Bronchial epithelial cell (primary cell): ENCODE measurements at regions not wholly inside any gene's neighbourhood (a gene's known extent, or its start where the extent isn't known, plus 50 kb on each side); places are given as distances from the start of the nearest gene placed in this dataset.

ENCODE experiments used
- DNase-seq: peaks from one replicate; pipeline ENCODE4 v3.0.0-alpha.2; 2010; ENCODE audit warnings: low read depth
- FAIRE-seq: peaks from 2 replicates; lab custom pipeline; 2011; peaks lifted over from hg19 to GRCh38; lab: Jason Lieb, UNC
- H3K27me3 ChIP-seq: 2 replicates; pipeline ENCODE4 v1.5.1; 2011; ENCODE audit warnings: low read length; ENCODE audit not compliant: control insufficient read depth, insufficient read depth
- H3K36me3 ChIP-seq: 2 replicates; pipeline ENCODE4 v1.5.1; 2011; ENCODE audit warnings: low read length; ENCODE audit not compliant: control insufficient read depth, insufficient read depth
- H3K4me3 ChIP-seq: 2 replicates; pipeline ENCODE4 v1.5.1; 2011; ENCODE audit warnings: mild to moderate bottlenecking, low read depth, low read length, control low read depth
- CTCF ChIP-seq: IDR thresholded peaks from 2 replicates; pipeline ENCODE4 v1.5.1; 2011; ENCODE audit warnings: mild to moderate bottlenecking, moderate library complexity, low read length, control low read depth, inconsistent platforms; ENCODE audit not compliant: insufficient read depth, severe bottlenecking

- FAIRE-seq (no peak), DNase-seq (peak; percentile 42)
- no peak overlapping the region for H3K4me3 ChIP-seq
- H3K36me3 ChIP-seq = no peaks in the 10 kb centered on the region
- no peaks in the 10 kb centered on the region for H3K27me3 ChIP-seq
- TF ChIP-seq CTCF = peak; percentile 64
Measured at GRCh38 chr21:16942703-16943102, 570.1 kb upstream of the CXADR start.

- no peak for TF ChIP-seq CTCF
- no peak for DNase-seq
- H3K4me3 ChIP-seq = no peak overlapping the region
- no peaks in the 10 kb centered on the region for H3K36me3 ChIP-seq
- no peak for FAIRE-seq
- H3K27me3 ChIP-seq = no peaks in the 10 kb centered on the region
Measured at GRCh38 chr21:16943231-16943630, 569.6 kb upstream of the CXADR start.

DNA sequence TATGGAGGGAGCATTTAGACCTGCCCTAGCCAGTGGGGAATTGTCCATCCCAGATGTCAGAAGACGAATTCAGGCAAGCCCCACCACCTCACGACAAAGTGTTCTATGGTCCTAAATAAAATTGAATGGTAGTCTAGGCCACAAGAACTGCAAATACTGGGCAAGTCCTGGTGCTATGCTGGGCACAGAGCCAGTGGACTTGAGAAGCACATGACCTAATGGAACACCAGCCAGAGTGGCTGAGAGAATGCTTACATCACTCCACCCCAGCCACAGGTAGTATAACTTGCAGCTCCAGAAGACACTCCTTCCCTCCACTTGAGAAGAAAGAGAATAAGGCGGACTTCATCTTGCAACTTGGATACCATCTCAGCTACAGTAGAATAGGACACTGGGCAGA lies 567.3 kb upstream of the CXADR start:
- TF ChIP-seq CTCF = no peak
- Histone ChIP-seq H3K36me3 (no peaks in the 10 kb centered on the region), H3K27me3 (no peaks in the 10 kb centered on the region), H3K4me3 (no peak overlapping the region)
- FAIRE-seq (peak; percentile 64), DNase-seq (peak; percentile 11)

GRCh38 chr21:16956824-16957223 lies 556.0 kb upstream of the CXADR start:
- no peak overlapping the region for H3K4me3 ChIP-seq
- peak; percentile 8 for DNase-seq
- no peak for TF ChIP-seq CTCF
- H3K27me3 ChIP-seq = no peaks in the 10 kb centered on the region
- H3K36me3 ChIP-seq = no peaks in the 10 kb centered on the region
- no peak for FAIRE-seq

DNA sequence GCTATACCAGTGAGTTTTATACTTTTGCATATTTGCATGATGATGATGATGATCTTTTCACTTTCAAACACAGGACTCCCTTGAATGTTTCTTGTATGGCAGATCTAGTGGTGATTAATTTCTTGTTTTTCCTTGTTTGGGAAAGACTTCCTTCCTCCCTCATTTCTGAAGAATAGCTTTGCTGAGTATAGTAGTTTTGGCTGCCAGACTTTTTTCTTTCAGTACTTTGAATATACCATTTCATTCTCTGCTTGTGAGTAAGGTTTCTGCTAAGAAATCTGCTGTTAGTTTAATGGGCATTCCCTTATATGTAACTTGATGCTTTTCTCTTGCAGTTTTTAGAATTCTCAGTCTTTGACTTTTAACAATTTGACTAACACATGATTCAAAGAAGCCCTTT lies 547.4 kb upstream of the CXADR start:
- Histone ChIP-seq H3K36me3 (no peaks in the 10 kb centered on the region), H3K4me3 (no peak overlapping the region), H3K27me3 (no peaks in the 10 kb centered on the region)
- FAIRE-seq = no peak
- no peak for TF ChIP-seq CTCF
- DNase-seq = no peak

- no peak overlapping the region for H3K4me3 ChIP-seq
- DNase-seq (no peak), FAIRE-seq (no peak)
- TF ChIP-seq CTCF = no peak
- H3K36me3 ChIP-seq = no peaks in the 10 kb centered on the region
- H3K27me3 ChIP-seq = no peaks in the 10 kb centered on the region
Measured at GRCh38 chr21:16968436-16968835, 544.4 kb upstream of the CXADR start.
